NCI-H2171 (cell line): ENCODE measurements at regions not wholly inside any gene's neighbourhood (a gene's known extent, or its start where the extent isn't known, plus 50 kb on each side); places are given as distances from the start of the nearest gene placed in this dataset.
"Not testable (repeated sequence)": the region's sequence is repeated elsewhere in the genome, so short reads cannot be mapped to it uniquely, and the experiment has no call there.

Experiments
- DNase-seq: peaks from one replicate; lab custom pipeline; 2025; lab: John Stamatoyannopoulos, UW

DNA sequence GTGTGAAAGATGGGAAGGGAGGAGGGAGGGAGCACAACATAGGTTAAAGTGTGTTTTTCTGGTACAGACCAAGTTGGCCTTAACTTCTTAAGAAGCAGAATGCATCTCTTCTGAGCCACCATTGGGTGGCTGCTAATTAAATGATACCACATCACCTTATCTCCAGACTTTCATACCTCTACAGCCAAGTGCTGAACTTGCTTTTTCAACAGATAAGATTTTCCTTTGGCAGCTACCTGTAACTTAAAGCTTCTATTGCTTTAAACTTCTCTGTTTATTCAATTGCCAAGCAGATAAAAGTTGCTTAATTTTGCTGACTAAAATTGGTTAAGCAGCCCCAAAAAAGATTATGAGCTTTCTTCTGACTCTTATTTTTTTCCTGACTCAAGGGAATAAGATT is 292.4 kb upstream of the SGO1 start:
- DNase-seq = no peak

- not testable (repeated sequence) for DNase-seq
These were observed 278.2 kb upstream of the SGO1 start for GRCh38 chr3:20464237-20464636.

DNA sequence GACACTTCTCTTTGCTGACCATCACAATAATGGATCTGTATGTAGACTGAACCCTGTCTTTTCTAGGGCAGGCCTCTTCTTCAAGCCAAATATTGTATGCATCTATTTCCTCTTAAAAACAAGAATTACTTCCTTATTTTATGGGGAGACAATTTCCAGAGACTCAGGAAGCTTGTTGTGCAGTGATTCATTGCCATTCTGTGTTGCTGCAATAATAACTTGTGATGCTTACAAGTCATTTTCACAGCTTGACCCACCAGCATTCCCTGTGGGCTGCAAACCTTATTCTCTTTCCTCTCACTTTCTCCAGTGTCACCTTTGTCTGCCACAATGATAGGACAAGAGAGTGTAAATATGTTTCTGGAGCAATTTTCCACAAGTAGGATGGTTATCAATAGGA is 276.7 kb upstream of the SGO1 start:
- no peak for DNase-seq

DNA sequence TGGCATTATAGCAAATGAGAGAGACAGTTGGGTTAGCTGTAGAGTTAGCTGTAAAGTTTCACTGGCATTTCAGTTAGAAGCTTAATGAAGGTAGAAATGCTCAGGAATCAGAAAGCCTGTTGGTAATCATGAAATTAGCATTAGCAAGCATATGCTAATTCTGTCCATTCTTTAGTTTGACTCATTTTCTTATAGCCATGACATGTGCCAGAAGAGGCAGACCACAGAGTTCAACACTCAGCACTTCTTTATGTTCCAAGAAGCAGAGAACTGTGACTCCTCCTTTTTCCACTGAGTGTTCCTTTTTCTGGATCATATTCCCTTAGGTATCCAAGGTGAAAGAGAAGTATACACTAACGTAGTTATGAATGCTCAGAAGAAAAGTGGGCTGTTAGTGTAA is 276.2 kb upstream of the SGO1 start:
- DNase-seq = no peak

DNA sequence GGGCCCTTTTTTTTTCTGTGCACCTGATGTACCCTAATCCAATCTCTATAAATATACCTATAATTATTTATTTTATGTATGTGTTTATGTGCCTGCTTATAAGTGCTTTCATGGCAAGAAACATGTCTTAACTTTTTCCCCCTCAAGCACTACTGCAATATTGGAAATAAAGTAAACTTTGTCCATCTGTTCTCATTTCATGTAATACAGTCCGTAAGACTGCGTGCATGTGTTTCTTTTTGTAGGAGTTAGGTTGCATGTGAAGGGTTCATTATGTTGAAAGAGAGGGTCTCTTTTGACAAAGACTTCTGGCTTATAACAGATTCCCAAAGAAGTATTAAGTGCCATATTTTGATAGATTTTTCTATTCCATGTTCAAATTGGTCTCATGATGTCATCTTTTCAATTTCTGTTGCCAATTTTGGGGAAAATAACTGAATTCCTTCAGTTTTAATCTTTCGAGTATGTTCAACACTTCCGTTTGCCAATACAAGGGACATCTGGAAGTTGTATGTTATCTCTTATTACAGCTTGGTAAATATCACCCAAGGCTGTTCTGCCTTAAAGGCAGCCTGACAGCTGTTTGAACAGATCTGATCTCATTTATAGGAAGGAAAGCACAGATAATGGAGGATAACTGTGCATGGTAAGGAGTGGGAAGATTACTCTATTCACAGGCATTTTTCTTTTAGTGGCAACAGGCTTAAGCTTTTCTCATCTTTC is 273.1 kb upstream of the SGO1 start:
- peak; percentile 37 for DNase-seq

GRCh38 chr3:20456511-20456910 is 270.5 kb upstream of the SGO1 start:
- DNase-seq = no peak

DNA sequence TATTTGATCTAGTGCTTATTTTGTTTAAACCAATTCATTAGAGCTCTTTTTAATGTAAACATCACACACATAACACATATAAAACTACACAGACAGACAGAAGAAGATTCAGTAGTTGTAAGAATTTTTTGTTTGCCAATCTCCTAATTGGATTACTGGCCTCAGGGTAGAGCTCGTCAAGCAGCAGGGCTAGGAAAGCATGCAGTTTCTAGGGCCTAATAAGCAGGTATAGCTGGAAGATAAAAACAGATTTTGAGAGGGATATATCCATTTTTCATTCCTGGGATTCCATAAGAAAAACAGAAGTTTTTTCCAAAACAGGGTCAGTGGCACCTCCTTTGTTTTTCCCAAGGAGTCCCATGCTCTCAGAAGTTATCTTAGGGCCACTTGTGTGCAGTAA is 265.2 kb upstream of the SGO1 start:
- DNase-seq = no peak

- no peak for DNase-seq
These were observed 264.6 kb upstream of the SGO1 start for GRCh38 chr3:20450611-20451010.

DNA sequence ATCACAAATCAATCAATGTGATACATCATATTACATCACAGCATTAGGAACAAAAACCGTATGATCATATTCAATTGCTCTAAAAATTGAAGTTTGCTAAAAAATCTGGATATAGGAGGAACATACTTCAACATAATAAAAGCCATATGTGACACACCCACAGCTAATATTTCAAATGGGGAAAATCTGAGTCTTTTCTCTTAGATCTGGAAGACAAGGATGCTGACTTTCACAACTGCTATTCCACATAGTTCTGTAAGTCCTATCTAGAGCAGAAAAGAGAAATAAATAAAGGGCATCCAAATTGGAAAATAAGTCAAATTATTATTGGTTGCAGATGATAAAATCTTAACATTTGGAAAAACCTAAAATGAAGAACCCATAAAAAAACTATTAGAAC is 256.8 kb upstream of the SGO1 start:
- no peak for DNase-seq

DNA sequence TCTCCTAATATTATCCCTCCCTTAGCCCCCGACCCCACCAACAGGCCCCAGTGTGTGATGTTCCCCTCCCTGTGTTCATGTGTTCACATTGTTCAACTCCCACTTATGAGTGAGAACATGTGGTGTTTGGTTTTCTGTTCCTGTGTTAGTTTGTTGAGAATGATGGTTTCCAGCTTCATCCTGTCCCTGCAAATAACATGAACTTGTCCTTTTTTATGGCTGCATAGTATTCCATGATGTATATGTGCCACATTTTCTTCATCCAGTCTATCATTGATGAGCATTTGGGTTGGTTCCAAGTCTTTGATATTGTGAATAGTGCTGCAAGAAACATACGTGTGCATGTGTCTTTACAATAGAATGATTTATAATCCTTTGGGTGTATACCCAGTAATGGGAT is 241.3 kb upstream of the SGO1 start:
- DNase-seq = not testable (repeated sequence)

DNA sequence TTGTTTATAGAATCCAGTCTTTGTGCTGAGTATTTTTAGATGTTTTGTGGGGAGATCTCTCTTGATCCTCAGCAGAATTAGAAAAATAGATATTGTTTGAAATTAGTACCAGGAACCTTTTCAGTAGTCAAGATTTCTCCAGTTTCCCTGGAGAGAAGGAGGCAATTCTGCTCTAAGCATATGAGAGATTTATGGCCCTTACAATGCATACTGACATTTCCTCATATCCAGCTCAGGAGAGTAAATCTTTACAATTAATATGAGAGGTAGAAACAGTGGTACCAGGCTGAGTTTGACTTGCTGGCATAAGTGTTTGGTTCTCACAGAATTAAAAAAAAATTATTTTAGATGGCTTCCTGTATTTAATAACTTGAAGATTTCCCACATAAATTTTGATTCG is 239.1 kb upstream of the SGO1 start:
- DNase-seq = no peak

DNA sequence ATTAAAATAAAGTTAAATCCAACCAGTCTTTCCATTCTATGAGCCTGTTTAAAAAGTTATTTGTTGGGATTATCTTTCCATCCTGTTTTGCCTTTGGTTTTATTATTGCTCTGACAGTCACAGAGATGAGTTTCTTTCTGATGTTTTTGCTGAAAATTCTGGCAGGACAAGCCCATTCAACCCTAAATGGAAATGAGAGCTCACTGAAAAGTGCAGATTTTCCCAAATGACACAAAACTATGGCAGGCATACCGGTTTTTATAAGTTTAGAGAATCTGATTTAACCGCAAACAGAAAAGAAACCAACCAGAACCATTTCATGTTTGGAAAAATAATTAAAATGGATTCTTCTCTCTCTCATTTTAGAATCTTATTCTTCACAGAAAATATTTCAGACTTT is 238.1 kb upstream of the SGO1 start:
- no peak for DNase-seq

- no peak for DNase-seq
These were observed 236.4 kb upstream of the SGO1 start for GRCh38 chr3:20422391-20422790.

DNA sequence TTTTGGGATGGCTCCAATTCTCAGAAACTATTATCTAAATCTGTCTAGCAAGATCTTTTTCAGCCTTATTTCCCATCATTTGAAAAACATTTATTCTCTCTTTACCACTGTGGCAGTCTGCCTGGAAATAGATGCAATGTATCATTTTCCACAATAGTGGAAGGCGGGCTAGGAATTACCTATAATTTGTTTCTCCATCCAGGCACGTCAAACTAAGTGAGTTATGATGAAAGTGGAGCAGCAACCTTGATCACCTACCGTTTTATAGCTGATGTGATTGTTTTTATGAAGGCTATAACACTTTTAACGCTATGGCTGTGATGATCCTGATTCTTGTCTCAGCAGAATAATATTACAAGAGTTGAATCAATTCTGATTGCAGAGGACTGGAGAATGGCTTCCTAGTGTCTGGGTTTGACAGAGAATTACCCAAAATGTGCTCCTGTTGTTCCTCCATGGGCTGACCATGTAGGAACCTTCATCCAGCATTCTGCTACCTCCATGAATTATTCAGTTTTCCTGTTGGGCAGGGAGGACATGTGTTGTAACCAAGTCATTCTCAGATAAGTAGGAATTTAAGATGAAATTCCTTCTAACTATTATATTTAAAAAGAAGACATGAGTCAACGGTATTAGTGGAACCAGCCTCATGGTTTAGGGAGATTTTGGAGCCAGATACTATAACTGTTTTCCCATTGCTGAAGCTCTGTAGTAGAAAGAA is 231.5 kb upstream of the SGO1 start:
- no peak for DNase-seq

DNA sequence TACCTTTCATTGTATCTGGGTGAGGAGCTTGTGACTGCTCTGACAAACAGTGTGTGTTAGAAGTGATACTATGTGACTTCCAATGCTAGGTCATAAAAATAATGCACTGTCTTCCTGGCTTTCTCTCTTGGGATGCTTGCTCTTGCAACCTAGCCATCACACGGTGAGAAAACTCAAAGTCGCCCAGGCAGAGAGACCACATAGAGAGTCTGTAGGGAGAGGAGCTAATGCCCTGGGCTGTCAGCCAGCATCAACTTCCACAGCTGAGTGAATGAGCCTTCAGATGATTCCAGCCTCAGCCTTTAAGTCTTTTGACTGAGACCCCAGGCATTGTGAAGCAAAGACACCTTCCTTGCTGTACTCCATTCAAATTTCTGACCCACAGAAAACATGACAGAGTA is 220.6 kb upstream of the SGO1 start:
- DNase-seq = no peak

GRCh38 chr3:20405744-20406143 is 219.7 kb upstream of the SGO1 start:
- no peak for DNase-seq

GRCh38 chr3:20405231-20405630 is 219.2 kb upstream of the SGO1 start:
- no peak for DNase-seq

DNA sequence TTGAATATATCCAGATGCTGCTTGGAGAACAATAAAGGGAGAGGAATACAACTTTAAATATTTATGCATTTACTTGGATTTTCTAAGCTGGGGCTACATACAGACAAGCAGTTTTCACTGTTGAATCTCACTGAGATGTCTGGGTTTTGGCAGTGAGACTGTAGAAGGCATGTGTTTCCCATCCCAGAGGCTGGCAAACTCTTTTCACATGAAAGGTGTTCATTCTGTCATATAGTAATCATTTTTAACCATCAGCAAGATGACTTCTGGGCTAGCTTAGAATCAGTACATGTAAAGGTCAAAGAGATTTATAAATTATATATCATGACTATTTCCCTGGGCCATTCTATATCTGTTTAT is 218.7 kb upstream of the SGO1 start:
- no peak for DNase-seq

DNA sequence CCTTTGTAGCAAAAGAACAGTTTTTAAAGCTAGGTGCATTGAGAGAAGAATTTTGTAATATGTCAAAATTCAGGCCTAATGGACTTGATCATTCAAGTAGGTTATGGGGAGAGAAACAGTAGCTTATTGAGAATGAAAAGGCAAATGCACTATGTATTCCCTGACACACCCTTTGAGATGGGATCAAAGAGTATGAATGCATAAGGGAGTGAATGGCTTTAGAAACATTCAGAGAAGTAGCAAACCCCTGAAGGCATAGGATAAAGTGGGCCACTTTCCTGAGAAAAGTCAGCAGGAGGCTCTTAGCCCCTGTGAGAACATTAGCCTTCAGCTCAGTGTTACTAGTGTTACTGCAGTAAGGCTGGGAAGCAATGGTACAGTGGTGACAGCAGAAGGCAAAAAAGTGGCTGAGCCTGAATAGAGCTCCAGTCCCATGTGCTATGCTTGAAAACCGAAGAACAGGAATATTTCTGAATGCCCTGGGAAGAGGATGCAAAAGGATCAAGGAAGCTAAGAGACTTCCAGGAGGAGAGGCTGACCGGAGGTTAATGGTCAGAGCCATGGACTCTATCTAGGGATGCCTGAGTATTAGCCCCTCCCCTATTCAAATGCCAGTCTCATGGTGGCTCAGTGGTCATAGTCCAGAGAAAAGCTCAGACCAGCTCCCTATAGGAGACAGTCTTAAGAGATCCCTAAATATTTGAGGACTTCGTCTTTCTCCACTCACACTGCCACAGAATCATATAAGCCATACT is 218.2 kb upstream of the SGO1 start:
- DNase-seq = no peak

DNA sequence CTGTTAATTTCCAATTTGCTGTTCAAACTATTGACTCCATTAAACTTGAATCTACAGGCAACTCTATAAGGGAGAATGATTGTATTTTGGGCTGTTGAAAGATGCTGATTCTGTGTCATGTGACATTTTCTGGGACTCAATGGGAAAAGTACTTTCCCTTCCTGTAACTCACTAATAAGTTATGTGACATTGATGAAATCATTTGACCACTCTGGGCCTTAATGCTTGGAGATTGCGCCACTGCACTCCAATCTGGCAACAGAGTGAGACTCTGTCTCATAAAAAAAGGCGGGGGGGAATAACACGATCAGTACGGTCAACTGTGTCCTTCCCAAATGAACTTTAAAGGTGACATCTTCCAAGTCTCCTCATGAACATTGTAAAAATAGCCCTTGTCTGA is 215.2 kb upstream of the SGO1 start:
- DNase-seq = no peak

DNA sequence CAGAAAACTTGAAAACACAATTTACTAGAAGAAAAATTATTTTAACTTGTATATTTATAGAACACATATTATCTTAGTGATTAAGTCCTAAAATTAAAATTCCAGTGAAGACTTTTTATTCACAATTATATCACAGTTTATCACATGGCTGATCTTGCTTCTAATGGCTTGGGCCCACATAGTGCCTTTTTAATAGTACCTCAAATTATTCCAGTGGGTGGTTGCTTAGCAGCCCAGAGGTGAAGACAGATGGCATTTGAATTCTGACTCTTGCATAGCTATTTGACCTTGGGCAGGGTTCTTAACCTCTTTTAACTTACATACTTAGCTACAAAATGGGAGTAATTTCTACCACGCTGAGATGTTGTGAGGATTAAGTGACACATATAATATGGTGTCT is 214.7 kb upstream of the SGO1 start:
- peak; percentile 2 for DNase-seq

DNA sequence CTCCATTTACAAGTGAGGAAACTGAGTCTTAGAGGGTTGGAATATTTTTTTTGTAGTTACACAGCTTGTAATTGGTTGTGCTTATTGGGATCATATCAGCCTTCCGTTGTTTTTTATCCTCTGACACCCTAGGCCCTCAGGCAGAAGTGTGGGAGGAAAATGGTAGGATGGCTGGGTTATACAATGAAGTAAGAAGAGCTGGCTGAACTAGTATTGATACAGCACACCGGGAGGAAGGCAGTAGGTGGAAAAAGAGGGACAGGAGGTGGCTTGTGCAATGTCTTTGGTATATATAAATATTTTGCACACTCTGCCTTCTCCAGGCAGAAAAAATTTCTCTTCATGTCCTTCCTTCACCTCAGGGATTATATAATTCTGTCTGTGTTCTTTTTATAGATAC is 214.3 kb upstream of the SGO1 start:
- no peak for DNase-seq

- peak; percentile 18 for DNase-seq
These were observed 210.3 kb upstream of the SGO1 start for GRCh38 chr3:20396335-20396734.
